NB4 (cell line): ENCODE measurements at regions not wholly inside any gene's neighbourhood (a gene's known extent, or its start where the extent isn't known, plus 50 kb on each side); places are given as distances from the start of the nearest gene placed in this dataset.

Source experiments
- TF ChIP-seq, protein P1 (sequence below): IDR thresholded peaks from one replicate; pipeline ENCODE4 v1.5.1; 2012; ENCODE audit warnings: low read depth, low read length
- TF ChIP-seq, protein P2 (sequence below): IDR thresholded peaks from 2 replicates; pipeline ENCODE4 v1.6.1; 2011; ENCODE audit warnings: low read depth, low read length

DNA sequence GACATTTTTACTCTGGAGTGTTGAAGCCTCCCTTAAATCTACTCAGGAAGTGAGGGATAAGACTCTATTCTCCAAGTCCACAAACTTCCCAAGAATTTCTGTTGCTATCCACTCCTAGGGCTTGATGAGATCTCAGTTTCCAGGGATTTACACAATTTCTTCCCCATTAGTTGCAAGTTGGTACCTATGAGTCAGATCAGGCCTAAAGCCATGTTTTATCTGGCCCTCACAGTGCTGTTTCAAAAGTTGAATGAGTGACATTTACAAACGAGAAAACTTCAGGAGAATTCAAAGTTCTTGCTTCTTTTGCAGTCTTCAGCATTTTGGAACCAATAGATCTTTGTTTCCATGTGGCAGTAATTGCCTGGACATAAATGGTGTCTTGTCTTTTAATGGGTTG, 156.4 kb upstream of the SYT10 start:
- TF ChIP-seq, protein P1, sequence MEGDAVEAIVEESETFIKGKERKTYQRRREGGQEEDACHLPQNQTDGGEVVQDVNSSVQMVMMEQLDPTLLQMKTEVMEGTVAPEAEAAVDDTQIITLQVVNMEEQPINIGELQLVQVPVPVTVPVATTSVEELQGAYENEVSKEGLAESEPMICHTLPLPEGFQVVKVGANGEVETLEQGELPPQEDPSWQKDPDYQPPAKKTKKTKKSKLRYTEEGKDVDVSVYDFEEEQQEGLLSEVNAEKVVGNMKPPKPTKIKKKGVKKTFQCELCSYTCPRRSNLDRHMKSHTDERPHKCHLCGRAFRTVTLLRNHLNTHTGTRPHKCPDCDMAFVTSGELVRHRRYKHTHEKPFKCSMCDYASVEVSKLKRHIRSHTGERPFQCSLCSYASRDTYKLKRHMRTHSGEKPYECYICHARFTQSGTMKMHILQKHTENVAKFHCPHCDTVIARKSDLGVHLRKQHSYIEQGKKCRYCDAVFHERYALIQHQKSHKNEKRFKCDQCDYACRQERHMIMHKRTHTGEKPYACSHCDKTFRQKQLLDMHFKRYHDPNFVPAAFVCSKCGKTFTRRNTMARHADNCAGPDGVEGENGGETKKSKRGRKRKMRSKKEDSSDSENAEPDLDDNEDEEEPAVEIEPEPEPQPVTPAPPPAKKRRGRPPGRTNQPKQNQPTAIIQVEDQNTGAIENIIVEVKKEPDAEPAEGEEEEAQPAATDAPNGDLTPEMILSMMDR: no peak
- TF ChIP-seq, protein P2, sequence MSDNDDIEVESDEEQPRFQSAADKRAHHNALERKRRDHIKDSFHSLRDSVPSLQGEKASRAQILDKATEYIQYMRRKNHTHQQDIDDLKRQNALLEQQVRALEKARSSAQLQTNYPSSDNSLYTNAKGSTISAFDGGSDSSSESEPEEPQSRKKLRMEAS: no peak
